Vagina (tissue), 2 donors: ENCODE measurements at regions not wholly inside any gene's neighbourhood (a gene's known extent, or its start where the extent isn't known, plus 50 kb on each side); places are given as distances from the start of the nearest gene placed in this dataset.

Source experiments
- DNase-seq, 2 donors: peaks; one replicate each; pipeline ENCODE4 v3.0.0-alpha.2; 2017; ENCODE audit errors: extremely low spot score in 2 of 2
- H3K27ac ChIP-seq: fragments of 200-600 bp; sonication (generic); one replicate; pipeline ENCODE4 v1.5.1; 2019
- H3K27me3 ChIP-seq: fragments of 200-600 bp; sonication (generic); one replicate; pipeline ENCODE4 v1.5.1; 2019
- H3K36me3 ChIP-seq, 2 donors: fragments of 200-600 bp; sonication (generic); one replicate each; pipeline ENCODE4 v1.5.1; 2017 to 2019
- H3K4me1 ChIP-seq: fragments of 200-600 bp; sonication (generic); one replicate; pipeline ENCODE4 v1.5.1; 2019
- H3K4me3 ChIP-seq, 2 donors: fragments of 200-600 bp; sonication (generic); 1 replicate in 1 of 2; 2 replicates in 1 of 2; pipeline ENCODE4 v1.5.1; 2016 to 2019
- H3K9me3 ChIP-seq: fragments of 200-600 bp; sonication (generic); one replicate; pipeline ENCODE4 v1.5.1; 2019
- CTCF ChIP-seq, 3 experiments: fragments of 450-650 bp in 2 of 3; fragments of 200-600 bp in 1 of 3; sonication (generic) in 1 of 3; IDR thresholded peaks; one replicate each; pipeline ENCODE4 v1.5.1; 2017 to 2019; ENCODE audit warnings: antibody characterized with exemption in 3 of 3, mild to moderate bottlenecking in 2 of 3, moderate library complexity in 2 of 3
- POLR2A ChIP-seq, 2 donors: fragments of 450-650 bp; IDR thresholded peaks; one replicate each; pipeline ENCODE4 v1.6.1; 2017; ENCODE audit warnings: antibody characterized with exemption in 2 of 2, mild to moderate bottlenecking in 2 of 2, moderate library complexity in 2 of 2
- POLR2AphosphoS5 ChIP-seq, 2 donors: sonication (generic); formaldehyde crosslinking; IDR thresholded peaks; one replicate each; pipeline ENCODE4 v1.9.0; 2017; ENCODE audit warnings: antibody characterized with exemption in 2 of 2, mild to moderate bottlenecking in 2 of 2, low read depth in 1 of 2; ENCODE audit not compliant: insufficient read depth in 1 of 2
- intact Hi-C: fragments of 100-400 bp; cut with DNase I; formaldehyde crosslinking; loops from one replicate; pipeline ENCODE4 v1.15.1; 2023

- H3K36me3 ChIP-seq = no peaks in the 10 kb centered on the region
- H3K9me3 ChIP-seq = no peaks in the 10 kb centered on the region
- TF ChIP-seq POLR2AphosphoS5 (IDR thresholded peaks at IDR 0.05; ENCODE audit: insufficient read depth in 1 of 2, low read depth in 1 of 2) (no peak), POLR2A (IDR thresholded peaks at IDR 0.05) (no peak), CTCF (IDR thresholded peaks at IDR 0.05) (no peak)
- H3K4me1 ChIP-seq = peaks cover 16% of the 10 kb centered on the region
- intact Hi-C loops = no loop called here
- no peak for DNase-seq
- H3K4me3 ChIP-seq = no peak overlapping the region
- no peaks in the 10 kb centered on the region for H3K27me3 ChIP-seq
- no peak overlapping the region for H3K27ac ChIP-seq
Measured at GRCh38 chr2:145161656-145162055, 641.7 kb upstream of the ZEB2 start.

GRCh38 chr2:145160855-145161254 is 640.9 kb upstream of the ZEB2 start:
- TF ChIP-seq POLR2AphosphoS5 (IDR thresholded peaks at IDR 0.05; ENCODE audit: insufficient read depth in 1 of 2, low read depth in 1 of 2) (no peak), POLR2A (IDR thresholded peaks at IDR 0.05) (no peak), CTCF (IDR thresholded peaks at IDR 0.05) (no peak)
- intact Hi-C loops = no loop called here
- DNase-seq = no peak
- no peaks in the 10 kb centered on the region for H3K9me3 ChIP-seq
- H3K4me1 ChIP-seq = peaks cover 18% of the 10 kb centered on the region
- no peak overlapping the region for H3K27ac ChIP-seq
- no peaks in the 10 kb centered on the region for H3K27me3 ChIP-seq
- H3K36me3 ChIP-seq = no peaks in the 10 kb centered on the region
- no peak overlapping the region for H3K4me3 ChIP-seq

- TF ChIP-seq POLR2A (IDR thresholded peaks at IDR 0.05) (no peak), POLR2AphosphoS5 (IDR thresholded peaks at IDR 0.05; ENCODE audit: insufficient read depth in 1 of 2, low read depth in 1 of 2) (no peak), CTCF (IDR thresholded peaks at IDR 0.05) (no peak)
- intact Hi-C loops = no loop called here
- H3K9me3 ChIP-seq = no peaks in the 10 kb centered on the region
Measured at GRCh38 chr2:145159676-145160075, 639.8 kb upstream of the ZEB2 start.

GRCh38 chr2:145157741-145158591 is 638.0 kb upstream of the ZEB2 start:
- no peaks in the 10 kb centered on the region for H3K27me3 ChIP-seq
- intact Hi-C loops = no loop called here
- H3K4me1 ChIP-seq = peaks cover 18% of the 10 kb centered on the region
- H3K36me3 ChIP-seq = no peaks in the 10 kb centered on the region
- TF ChIP-seq CTCF (IDR thresholded peaks at IDR 0.05) = no peak
- peak; percentile 20 to 43 for TF ChIP-seq POLR2AphosphoS5 (IDR thresholded peaks at IDR 0.05; ENCODE audit: insufficient read depth in 1 of 2, low read depth in 1 of 2)
- H3K27ac ChIP-seq = peak overlapping the region; percentile 32
- no peak overlapping the region for H3K4me3 ChIP-seq
- H3K9me3 ChIP-seq = no peaks in the 10 kb centered on the region
- peak in 1 of 2 donors; percentile 91 for DNase-seq

More at GRCh38 chr2:145159676-145160075, 639.8 kb upstream of the ZEB2 start:
- H3K4me3 ChIP-seq = no peak overlapping the region
- H3K36me3 ChIP-seq = no peaks in the 10 kb centered on the region
- no peak for DNase-seq
- H3K27me3 ChIP-seq = no peaks in the 10 kb centered on the region
- H3K27ac ChIP-seq = no peak overlapping the region
- H3K4me1 ChIP-seq = peaks cover 18% of the 10 kb centered on the region

GRCh38 chr2:145157036-145157675 is 637.2 kb upstream of the ZEB2 start:
- Histone ChIP-seq H3K27me3 (no peaks in the 10 kb centered on the region), H3K36me3 (no peaks in the 10 kb centered on the region), H3K27ac (peak overlapping the region; percentile 32), H3K9me3 (no peaks in the 10 kb centered on the region), H3K4me3 (no peak overlapping the region), H3K4me1 (peaks cover 18% of the 10 kb centered on the region)
- no peak for TF ChIP-seq POLR2AphosphoS5 (IDR thresholded peaks at IDR 0.05; ENCODE audit: insufficient read depth in 1 of 2, low read depth in 1 of 2)
- no peak for TF ChIP-seq CTCF (IDR thresholded peaks at IDR 0.05)
- no peak for TF ChIP-seq POLR2A (IDR thresholded peaks at IDR 0.05)
- DNase-seq = no peak
- intact Hi-C loops = no loop called here
